A673 (cell line): ENCODE measurements at regions not wholly inside any gene's neighbourhood (a gene's known extent, or its start where the extent isn't known, plus 50 kb on each side); places are given as distances from the start of the nearest gene placed in this dataset.

ENCODE experiments used
- BruUV-seq: library from RNA; stranded (reverse); fragments of 400-500 nt; replicated peaks from 2 replicates; lab custom pipeline; 2021; lab: Mats Ljungman, UMichigan
- CTCF ChIA-PET: fragments of 300-600 bp; sonication (Branson Sonifier 250); formaldehyde crosslinking; loops from one replicate; lab custom pipeline; 2022; ENCODE audit warnings: antibody characterized with exemption; lab: Charles Lee
- POLR2A ChIA-PET: fragments of 300-600 bp; sonication (Branson Sonifier 250); formaldehyde crosslinking; loops from one replicate; lab custom pipeline; 2022; ENCODE audit warnings: antibody characterized with exemption; ENCODE audit not compliant: low non-redundant PET; lab: Charles Lee
- DNase-seq: peaks from one replicate; pipeline ENCODE4 v3.0.0-alpha.2; 2015; ENCODE audit warnings: low spot score
- H3K27ac ChIP-seq: fragments of 200-600 bp; sonication (generic); 2 replicates; pipeline ENCODE4 v1.5.1; 2016; ENCODE audit warnings: mixed run types, low read depth, mild to moderate bottlenecking, mixed read lengths, antibody characterized with exemption, low read length; ENCODE audit not compliant: poor library complexity, severe bottlenecking
- H3K27me3 ChIP-seq: fragments of 200-600 bp; sonication (generic); replicated peaks from 2 replicates; pipeline ENCODE4 v1.6.1; 2017; ENCODE audit warnings: mixed run types, low read depth, mild to moderate bottlenecking, mixed read lengths, antibody characterized with exemption, low read length; ENCODE audit not compliant: insufficient read depth, poor library complexity
- H3K36me3 ChIP-seq: fragments of 200-600 bp; sonication (generic); 2 replicates; pipeline ENCODE4 v1.6.1; 2016; ENCODE audit warnings: mixed run types, mild to moderate bottlenecking, mixed read lengths, antibody characterized with exemption, low read length; ENCODE audit not compliant: insufficient read depth, poor library complexity, severe bottlenecking
- H3K4me1 ChIP-seq: fragments of 200-600 bp; sonication (generic); 2 replicates; pipeline ENCODE4 v1.6.1; 2017; ENCODE audit warnings: mixed run types, mild to moderate bottlenecking, mixed read lengths, antibody characterized with exemption, low read length; ENCODE audit not compliant: insufficient read depth, poor library complexity, severe bottlenecking
- H3K4me3 ChIP-seq: fragments of 200-600 bp; sonication (generic); 2 replicates; pipeline ENCODE4 v1.5.1; 2016; ENCODE audit warnings: low read depth, mixed run types, mild to moderate bottlenecking, mixed read lengths, low read length; ENCODE audit not compliant: poor library complexity, severe bottlenecking
- H3K9me3 ChIP-seq: fragments of 200-600 bp; sonication (generic); 2 replicates; pipeline ENCODE4 v1.6.1; 2016; ENCODE audit warnings: mixed run types, low read depth, mild to moderate bottlenecking, mixed read lengths, antibody characterized with exemption, low read length; ENCODE audit not compliant: poor library complexity, severe bottlenecking
- EZH2 ChIP-seq: fragments of 200-600 bp; sonication (generic); IDR thresholded peaks from 2 replicates; pipeline ENCODE4 v1.6.1; 2017; ENCODE audit warnings: borderline replicate concordance, low read depth, mild to moderate bottlenecking, mixed read lengths, antibody characterized with exemption, low read length; ENCODE audit not compliant: poor library complexity, severe bottlenecking
- intact Hi-C: fragments of 100-400 bp; cut with micrococcal nuclease; formaldehyde crosslinking; loops from one replicate; pipeline ENCODE4 v1.10.0; 2022; ENCODE audit not compliant: unreplicated experiment
- TF ChIP-seq, protein P1 (sequence below): fragments of 300-800, 200-600 bp; sonication (generic); conservative IDR thresholded peaks from 2 replicates; pipeline ENCODE4 v1.5.1; 2017; ENCODE audit warnings: low read depth, mild to moderate bottlenecking, antibody characterized with exemption, low read length, moderate library complexity, mixed read lengths

DNA sequence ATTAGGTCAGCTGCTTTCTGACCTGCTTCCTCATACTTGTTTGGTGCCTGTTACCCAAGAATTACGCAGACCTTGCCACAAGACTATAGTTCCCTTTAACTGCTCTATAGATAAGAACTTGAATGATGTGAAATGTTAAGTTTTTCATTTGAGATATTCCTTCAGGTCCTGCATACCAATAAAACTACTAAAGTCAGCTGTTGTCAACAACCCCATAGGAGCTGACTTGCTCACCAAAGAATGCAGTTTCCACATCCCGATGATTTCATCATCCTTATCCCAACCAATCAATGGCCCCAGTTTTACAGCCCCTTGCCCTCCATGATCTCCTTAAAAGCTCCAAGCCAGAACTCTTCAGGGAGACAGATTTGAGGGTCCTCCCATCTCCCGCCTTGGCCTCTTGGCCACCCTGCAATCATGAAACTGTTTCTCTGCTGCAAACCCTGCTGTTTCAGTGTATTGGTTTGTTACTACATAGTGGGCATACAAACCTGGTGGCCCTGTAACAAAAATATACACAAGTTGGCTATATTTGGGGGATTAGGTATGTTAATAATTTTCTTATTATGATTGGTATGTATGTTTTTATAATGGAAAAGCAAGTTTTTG, 396.3 kb upstream of the CHST9 start:
- ChIA-PET CTCF (no interaction called here), POLR2A (no interaction called here)
- H3K9me3 ChIP-seq = no peaks in the 10 kb centered on the region
- TF ChIP-seq, protein P1, sequence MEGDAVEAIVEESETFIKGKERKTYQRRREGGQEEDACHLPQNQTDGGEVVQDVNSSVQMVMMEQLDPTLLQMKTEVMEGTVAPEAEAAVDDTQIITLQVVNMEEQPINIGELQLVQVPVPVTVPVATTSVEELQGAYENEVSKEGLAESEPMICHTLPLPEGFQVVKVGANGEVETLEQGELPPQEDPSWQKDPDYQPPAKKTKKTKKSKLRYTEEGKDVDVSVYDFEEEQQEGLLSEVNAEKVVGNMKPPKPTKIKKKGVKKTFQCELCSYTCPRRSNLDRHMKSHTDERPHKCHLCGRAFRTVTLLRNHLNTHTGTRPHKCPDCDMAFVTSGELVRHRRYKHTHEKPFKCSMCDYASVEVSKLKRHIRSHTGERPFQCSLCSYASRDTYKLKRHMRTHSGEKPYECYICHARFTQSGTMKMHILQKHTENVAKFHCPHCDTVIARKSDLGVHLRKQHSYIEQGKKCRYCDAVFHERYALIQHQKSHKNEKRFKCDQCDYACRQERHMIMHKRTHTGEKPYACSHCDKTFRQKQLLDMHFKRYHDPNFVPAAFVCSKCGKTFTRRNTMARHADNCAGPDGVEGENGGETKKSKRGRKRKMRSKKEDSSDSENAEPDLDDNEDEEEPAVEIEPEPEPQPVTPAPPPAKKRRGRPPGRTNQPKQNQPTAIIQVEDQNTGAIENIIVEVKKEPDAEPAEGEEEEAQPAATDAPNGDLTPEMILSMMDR = no peak
- no peak for TF ChIP-seq EZH2
- intact Hi-C loops = no loop called here
- no TSS peak for BruUV-seq
- H3K4me3 ChIP-seq = no peak overlapping the region
- DNase-seq = no peak
- no peak overlapping the region for H3K27ac ChIP-seq
- H3K4me1 ChIP-seq = no peaks in the 10 kb centered on the region
- H3K36me3 ChIP-seq = no peaks in the 10 kb centered on the region
- H3K27me3 ChIP-seq = no peaks in the 10 kb centered on the region

DNA sequence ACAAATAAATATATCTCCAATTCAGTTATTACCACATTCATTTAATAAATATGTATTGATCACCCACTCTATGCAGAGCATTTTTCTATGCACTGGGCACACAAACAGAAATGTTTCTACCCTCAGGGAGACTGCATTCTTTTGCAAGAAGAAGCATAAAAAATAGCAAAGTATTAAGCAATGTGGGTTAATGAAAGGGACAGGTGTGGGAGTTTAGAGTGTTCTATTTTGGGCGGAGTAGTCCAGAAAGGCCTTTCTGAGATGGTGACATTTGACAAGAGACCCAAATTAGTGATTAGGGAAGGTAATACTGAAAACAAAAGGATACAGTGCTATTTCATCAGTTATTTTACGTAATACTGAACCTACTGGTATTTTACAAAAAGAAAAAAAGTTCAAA, 394.3 kb upstream of the CHST9 start:
- no TSS peak for BruUV-seq
- ChIA-PET CTCF (no interaction called here), POLR2A (no interaction called here)
- no peaks in the 10 kb centered on the region for H3K9me3 ChIP-seq
- no peak overlapping the region for H3K4me3 ChIP-seq
- no peaks in the 10 kb centered on the region for H3K4me1 ChIP-seq
- DNase-seq = no peak
- no peak overlapping the region for H3K27ac ChIP-seq
- intact Hi-C loops = loop anchor here (10.0 kb wide), 1 partner anchor 55 kb away; no protein-coding TSS in a partner anchor
- no peaks in the 10 kb centered on the region for H3K27me3 ChIP-seq
- H3K36me3 ChIP-seq = no peaks in the 10 kb centered on the region
- TF ChIP-seq EZH2 = no peak
- TF ChIP-seq, protein P1 = no peak

DNA sequence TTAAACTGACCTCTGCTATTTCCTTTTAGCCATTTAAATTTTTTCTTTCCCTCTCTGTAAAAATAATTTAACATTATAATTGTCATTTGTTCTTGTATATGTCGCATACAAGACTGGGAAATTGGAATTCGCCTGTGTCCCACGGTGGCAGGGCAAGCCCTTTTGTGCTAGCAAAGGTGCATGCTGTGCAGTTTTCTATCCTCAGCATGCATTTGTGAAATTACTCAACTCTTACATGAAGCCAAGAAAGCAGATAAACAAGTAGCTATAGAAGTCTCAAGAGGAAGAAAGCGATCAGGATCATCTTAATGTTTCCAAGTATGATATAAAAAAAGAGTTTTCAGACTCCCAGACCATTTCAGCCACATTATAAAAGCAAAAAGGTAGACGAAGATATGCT, 392.6 kb upstream of the CHST9 start:
- ChIA-PET POLR2A (no interaction called here), CTCF (no interaction called here)
- no TSS peak for BruUV-seq

More for the DNA sequence above, 392.6 kb upstream of the CHST9 start:
- Histone ChIP-seq H3K4me3 (no peak overlapping the region), H3K36me3 (no peaks in the 10 kb centered on the region), H3K4me1 (no peaks in the 10 kb centered on the region), H3K27ac (no peak overlapping the region), H3K27me3 (no peaks in the 10 kb centered on the region), H3K9me3 (no peaks in the 10 kb centered on the region)
- intact Hi-C loops = loop anchor here (10.0 kb wide), 1 partner anchor 57 kb away; no protein-coding TSS in a partner anchor
- no peak for DNase-seq
- no peak for TF ChIP-seq EZH2
- TF ChIP-seq, protein P1 = no peak
